Mesothelial cell of epicardium (in vitro differentiated cells): ENCODE measurements at regions not wholly inside any gene's neighbourhood (a gene's known extent, or its start where the extent isn't known, plus 50 kb on each side); places are given as distances from the start of the nearest gene placed in this dataset.

ENCODE experiments used
- DNase-seq, 2 experiments: peaks; one replicate each; pipeline ENCODE4 v3.0.0; 2021; ENCODE audit warnings: low spot score in 2 of 2; ENCODE audit not compliant: unreplicated experiment in 2 of 2
- H3K27ac Mint-ChIP-seq: 2 replicates; pipeline ENCODE4 v1.8.0; 2021; ENCODE audit warnings: mixed read lengths
- H3K27me3 Mint-ChIP-seq: 2 replicates; pipeline ENCODE4 v1.8.0; 2021; ENCODE audit warnings: low read depth, mixed read lengths
- H3K36me3 Mint-ChIP-seq: 2 replicates; pipeline ENCODE4 v1.8.0; 2021; ENCODE audit warnings: mixed read lengths
- H3K4me1 Mint-ChIP-seq: 2 replicates; pipeline ENCODE4 v1.8.0; 2021; ENCODE audit warnings: mixed read lengths
- H3K4me3 Mint-ChIP-seq: 2 replicates; pipeline ENCODE4 v1.8.0; 2021; ENCODE audit warnings: mild to moderate bottlenecking, moderate library complexity, mixed read lengths
- H3K9me3 Mint-ChIP-seq: 2 replicates; pipeline ENCODE4 v1.8.0; 2021; ENCODE audit warnings: mixed read lengths
- CTCF ChIP-seq: fragments of 200-600 bp; sonication (generic); IDR thresholded peaks from one replicate; pipeline ENCODE4 v1.5.0; 2021; ENCODE audit warnings: antibody characterized with exemption; ENCODE audit not compliant: unreplicated experiment

- no peaks in the 10 kb centered on the region for H3K4me1 Mint-ChIP-seq
These were observed 336.7 kb downstream of the DUSP10 start for GRCh38 chr1:221405146-221405545.

GRCh38 chr1:221408117-221408803 is 333.6 kb downstream of the DUSP10 start:
- Mint-ChIP-seq H3K27me3 (peaks cover 49% of the 10 kb centered on the region), H3K4me3 (no peak overlapping the region), H3K27ac (no peak overlapping the region), H3K9me3 (no peaks in the 10 kb centered on the region), H3K36me3 (no peaks in the 10 kb centered on the region), H3K4me1 (no peaks in the 10 kb centered on the region)
- DNase-seq = no peak
- no peak for TF ChIP-seq CTCF

More at GRCh38 chr1:221405146-221405545, 336.7 kb downstream of the DUSP10 start:
- Mint-ChIP-seq H3K9me3 (peaks cover 21% of the 10 kb centered on the region), H3K4me3 (no peak overlapping the region), H3K27me3 (peaks cover 45% of the 10 kb centered on the region), H3K27ac (no peak overlapping the region), H3K36me3 (no peaks in the 10 kb centered on the region)
- no peak for TF ChIP-seq CTCF
- DNase-seq = no peak

- Mint-ChIP-seq H3K4me3 (no peak overlapping the region), H3K4me1 (no peaks in the 10 kb centered on the region), H3K9me3 (no peaks in the 10 kb centered on the region), H3K27me3 (peaks cover 33% of the 10 kb centered on the region), H3K27ac (no peak overlapping the region), H3K36me3 (no peaks in the 10 kb centered on the region)
- TF ChIP-seq CTCF = no peak
- DNase-seq = no peak
These were observed 330.6 kb downstream of the DUSP10 start for GRCh38 chr1:221411283-221411682.

- no peaks in the 10 kb centered on the region for H3K36me3 Mint-ChIP-seq
- TF ChIP-seq CTCF = no peak
- peaks cover 7% of the 10 kb centered on the region for H3K27me3 Mint-ChIP-seq
- DNase-seq = no peak
- no peaks in the 10 kb centered on the region for H3K4me1 Mint-ChIP-seq
- H3K9me3 Mint-ChIP-seq = no peaks in the 10 kb centered on the region
- H3K4me3 Mint-ChIP-seq = no peak overlapping the region
- H3K27ac Mint-ChIP-seq = no peak overlapping the region
These were observed 326.9 kb downstream of the DUSP10 start for GRCh38 chr1:221414772-221415539.

GRCh38 chr1:221415651-221416050 is 326.2 kb downstream of the DUSP10 start:
- Mint-ChIP-seq H3K4me1 (no peaks in the 10 kb centered on the region), H3K27me3 (peaks cover 3% of the 10 kb centered on the region), H3K9me3 (no peaks in the 10 kb centered on the region), H3K36me3 (no peaks in the 10 kb centered on the region), H3K27ac (no peak overlapping the region), H3K4me3 (no peak overlapping the region)
- no peak for TF ChIP-seq CTCF
- no peak for DNase-seq
